ENCODE measurements at regions not wholly inside any gene's neighbourhood (a gene's known extent, or its start where the extent isn't known, plus 50 kb on each side); places are given as distances from the start of the nearest gene placed in this dataset.

- TF ChIP-seq CTCF (IDR thresholded peaks at IDR 0.05) = no peak
- TF ChIP-seq POLR2A (IDR thresholded peaks at IDR 0.05) = no peak
Measured at GRCh38 chr18:42509750-42510415, 554.8 kb downstream of the PIK3C3 start.
